ENCODE measurements at regions not wholly inside any gene's neighbourhood (a gene's known extent, or its start where the extent isn't known, plus 50 kb on each side); places are given as distances from the start of the nearest gene placed in this dataset.
A peak's percentile ranks its signal among the peaks of the same experiment; 100 is the strongest.
"Not testable (repeated sequence)": the region's sequence is repeated elsewhere in the genome, so short reads cannot be mapped to it uniquely, and the experiment has no call there.

DNA sequence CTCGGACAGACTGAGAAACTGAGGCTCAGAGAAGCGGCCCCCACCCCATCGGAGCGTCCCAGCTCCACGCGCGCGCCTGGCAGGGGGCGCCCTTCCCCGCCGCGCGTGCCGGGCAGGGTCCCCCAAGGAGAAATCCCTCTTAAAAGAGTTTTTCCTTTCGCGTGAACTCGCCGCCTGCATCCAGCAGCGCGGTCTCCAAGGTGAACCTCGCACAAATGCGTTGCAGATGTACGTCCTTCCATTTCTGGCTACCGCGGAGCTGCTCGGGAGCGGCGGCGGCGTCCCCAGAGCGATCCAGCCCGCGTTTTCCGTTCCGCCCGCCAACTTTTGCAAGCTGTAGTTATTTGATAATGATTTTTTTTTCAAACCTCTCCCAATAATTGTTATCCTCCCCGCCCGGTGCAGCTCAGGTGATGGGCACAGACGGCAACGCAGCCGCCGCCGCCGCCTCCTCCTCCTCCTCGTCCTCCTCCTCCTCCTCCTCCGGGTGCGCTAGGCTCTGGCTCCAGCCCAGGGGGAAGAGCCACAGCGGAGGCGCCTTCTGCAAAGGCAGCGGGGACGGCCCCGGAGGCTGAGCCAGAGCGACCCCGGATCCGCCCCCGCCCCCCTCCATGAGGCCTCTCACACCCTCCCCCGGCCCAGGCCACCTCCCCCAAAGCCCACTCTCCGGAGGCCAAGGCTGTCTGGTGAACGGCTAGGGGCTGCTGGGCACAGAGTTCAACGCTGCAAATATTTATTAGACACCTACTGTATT, 74.0 kb upstream of the CUX1 start:
- peak; percentile 45 for DNase-seq (ENCODE audit: low read depth)

DNA sequence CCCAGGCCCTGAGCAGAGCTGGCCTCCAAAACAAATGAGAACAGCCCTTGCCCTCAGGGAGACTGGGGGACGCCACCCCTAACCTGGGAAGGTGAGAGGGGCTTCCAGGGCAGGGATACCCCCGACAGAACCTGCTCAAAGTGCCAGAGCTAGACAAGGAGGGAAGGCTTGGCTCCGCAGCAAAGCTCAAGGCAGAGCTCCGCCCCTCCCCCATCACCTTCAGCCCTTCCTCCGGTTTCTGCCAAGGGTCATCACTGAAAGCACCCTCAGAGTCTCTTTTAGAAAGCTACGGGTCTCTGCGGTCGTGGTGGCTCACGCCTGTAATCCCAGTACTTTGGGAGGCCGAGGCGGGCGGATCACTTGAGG, 73.4 kb upstream of the CUX1 start:
- no peak for DNase-seq (ENCODE audit: low read depth)

DNA sequence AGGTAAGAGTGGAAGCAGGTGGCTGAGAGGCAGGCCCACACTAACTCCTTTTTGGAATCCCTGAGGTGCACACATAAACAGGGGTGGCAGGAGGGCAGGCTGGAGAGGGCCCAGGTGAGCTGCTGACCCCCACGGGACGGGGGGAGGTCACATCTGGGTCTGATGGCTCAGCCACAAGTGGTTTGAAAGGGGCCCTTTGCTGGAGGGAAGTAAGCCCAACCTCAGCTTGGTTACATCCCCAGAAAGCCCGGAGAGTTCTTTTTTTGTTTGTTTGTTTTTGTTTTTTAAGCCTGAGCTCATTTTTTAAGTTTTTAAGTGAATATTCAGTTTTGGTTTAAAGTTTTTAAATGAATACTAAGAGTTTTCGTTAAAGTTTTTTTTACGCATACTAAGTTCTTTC, 72.8 kb upstream of the CUX1 start:
- no peak for DNase-seq (ENCODE audit: low read depth)

DNA sequence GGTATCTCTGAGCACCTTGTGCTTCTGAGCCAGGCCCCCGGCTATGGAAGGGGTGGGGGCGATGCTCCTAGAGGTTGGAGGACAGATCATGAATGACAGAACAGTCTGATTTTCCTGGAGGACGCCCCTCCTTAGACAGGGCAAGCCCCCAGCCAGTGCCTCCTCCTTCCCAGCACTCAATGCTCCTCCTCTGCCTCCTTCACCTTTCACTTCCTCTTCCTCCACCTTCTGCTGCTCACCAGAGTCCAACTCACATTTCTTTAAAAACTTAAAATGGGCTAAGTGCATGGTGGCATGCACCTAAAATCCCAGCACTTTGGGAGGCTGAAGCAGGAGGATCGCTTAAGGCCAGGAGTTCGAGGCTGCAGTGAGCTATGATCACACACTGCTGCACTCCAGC, 71.1 kb upstream of the CUX1 start:
- no peak for DNase-seq (ENCODE audit: low read depth)

DNA sequence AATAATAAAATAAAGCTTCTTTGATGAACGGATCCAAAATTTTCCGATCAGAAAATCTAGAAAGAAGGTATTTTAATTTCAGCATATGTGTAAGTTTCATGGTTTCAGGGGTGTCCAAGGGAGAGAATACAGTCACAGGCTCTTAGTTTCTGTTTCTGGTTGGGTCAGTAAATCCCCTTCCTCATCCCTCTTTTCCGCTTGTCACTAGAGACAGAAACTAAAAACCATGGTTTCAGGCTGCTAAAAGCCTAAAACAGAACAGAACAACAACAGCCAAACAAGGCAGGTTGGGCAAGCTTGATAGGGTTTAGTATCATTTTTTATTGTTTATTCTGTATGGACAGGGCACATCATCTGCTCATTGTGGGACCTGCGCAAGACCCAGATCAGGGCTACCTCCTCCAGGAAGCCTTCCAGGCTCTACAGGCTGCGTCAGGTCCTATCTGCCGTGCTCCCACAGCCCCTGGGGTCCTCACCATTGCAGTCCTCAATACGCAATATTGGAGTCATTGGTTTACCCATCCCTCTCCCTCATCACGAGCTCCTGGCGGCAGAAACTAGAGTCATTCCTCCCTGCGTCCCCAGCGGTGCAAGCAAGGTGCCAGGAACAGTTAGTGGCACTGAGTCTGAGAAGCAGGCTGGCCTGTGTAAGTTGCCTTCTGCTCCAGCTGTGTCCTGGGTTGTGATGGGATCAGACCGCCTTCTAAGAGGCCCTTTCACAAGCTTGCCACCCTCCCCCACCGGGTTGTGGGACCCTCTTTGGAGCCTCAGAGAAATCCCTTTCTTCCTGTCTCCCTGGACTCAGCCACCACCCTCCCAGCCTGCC, 70.2 kb upstream of the CUX1 start:
- DNase-seq (ENCODE audit: low read depth): no peak

DNA sequence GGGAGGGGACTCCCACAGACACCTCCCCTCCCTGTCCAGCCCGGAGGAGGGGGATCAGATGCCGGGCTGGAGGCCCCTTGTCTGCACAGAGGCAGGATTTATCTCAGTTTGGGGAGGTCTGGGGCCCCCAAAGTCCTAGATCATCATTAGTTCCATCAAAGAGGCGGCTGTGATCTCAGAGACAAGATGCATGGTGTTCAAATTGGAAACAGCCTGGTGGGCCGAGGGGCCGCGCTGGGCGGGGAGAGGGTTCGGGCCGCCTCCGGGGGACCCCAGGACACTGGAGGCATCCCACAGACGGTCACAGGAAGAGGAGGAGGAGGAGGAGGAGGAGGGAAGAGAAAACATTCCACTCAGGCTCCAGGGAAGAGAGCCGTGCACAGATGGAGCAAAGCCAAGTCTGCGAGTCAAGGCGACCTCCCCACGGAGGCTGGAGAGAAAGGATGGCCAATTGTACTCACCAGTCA, 69.5 kb upstream of the CUX1 start:
- DNase-seq (ENCODE audit: low read depth): no peak

DNA sequence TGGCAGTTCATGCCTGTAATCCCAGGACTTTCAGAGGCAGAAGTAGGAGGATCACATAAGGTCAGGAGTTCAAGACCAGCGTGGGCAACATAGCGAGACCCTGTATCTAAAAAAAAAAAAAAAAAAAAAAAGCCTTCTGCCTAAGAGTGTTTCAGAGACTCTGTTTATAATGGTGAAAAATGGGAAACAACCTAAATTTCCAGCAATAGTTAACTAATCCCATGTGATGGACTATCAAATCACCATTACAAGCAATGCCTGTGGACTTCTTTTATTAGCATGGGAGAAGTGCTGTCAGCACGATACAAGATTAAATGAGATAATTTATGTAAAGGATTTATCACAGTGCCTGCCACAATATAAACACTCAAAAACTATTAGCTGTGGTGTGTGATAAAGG, 67.5 kb upstream of the CUX1 start:
- no peak for DNase-seq (ENCODE audit: low read depth)

DNA sequence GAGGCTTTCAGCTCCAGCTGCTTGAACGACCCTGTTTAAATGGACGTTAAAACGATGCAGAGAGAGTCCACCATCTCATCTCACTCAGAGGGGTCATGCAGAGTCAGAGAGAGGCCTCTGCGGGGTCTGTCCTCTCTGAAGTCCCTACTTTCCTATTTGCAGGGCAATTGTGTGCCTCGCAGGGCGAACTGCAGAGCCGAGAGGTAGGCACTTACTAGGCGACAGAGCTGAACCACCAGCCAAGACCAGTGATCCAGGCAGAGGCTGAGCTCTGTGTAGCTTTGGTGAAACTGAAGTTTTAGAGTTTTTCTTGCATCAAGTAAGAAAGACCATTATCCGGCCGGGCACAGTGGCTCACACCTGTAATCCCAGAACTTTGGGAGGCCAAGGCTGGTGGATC, 64.1 kb upstream of the CUX1 start:
- no peak for DNase-seq (ENCODE audit: low read depth)

DNA sequence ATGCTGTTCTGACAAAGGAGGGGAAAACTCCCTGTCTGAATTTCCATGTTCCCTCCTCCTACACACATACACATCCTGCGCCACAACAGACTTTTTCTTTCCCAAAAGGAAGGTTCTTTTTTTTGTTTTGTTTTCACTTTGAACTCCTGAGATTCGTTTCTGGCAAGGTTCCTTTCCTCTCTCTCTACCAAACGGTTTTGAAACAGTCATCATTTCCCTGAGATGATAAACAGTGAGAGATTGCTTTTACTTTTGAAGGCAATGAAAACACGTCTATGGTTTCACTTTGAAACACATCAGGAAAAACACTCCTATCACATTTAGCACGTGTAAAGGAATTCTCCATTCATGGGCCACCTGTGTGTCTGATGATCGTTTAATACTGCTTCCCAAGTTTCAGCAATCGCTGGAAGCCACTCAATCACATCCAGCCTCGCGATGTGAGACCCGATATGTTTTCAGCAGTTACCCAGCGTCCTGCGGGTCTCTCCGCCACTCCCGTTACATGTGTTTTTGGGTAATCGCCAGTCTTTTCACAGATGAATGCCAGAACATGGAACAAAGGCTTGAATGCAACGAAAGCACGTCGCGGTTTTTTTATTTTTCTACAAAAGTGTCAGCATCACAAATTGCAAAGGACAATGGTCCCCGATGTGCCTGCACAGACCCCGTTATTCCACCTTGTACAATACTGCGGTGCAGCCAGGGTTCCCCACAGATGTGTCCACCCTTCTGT, 62.8 kb upstream of the CUX1 start:
- no peak for DNase-seq (ENCODE audit: low read depth)

DNA sequence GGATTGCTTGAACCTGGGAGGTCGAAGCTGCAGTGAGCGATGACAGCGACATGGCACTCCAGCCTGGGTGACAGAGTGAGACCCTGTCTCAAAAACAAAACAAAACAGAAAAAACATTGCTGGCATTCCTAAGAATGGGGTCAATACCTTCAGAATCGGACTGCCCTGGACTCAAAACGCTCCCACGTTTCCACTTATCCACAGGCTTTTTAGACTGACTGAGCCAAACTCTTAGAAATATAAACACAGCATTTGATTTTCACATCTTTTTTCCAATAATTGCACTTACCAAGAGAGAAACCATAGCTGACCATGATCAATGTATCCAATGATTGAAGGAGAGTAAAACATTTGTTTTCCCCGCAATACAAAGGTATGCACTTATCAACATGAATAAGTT, 59.5 kb upstream of the CUX1 start:
- no peak for DNase-seq (ENCODE audit: low read depth)

DNA sequence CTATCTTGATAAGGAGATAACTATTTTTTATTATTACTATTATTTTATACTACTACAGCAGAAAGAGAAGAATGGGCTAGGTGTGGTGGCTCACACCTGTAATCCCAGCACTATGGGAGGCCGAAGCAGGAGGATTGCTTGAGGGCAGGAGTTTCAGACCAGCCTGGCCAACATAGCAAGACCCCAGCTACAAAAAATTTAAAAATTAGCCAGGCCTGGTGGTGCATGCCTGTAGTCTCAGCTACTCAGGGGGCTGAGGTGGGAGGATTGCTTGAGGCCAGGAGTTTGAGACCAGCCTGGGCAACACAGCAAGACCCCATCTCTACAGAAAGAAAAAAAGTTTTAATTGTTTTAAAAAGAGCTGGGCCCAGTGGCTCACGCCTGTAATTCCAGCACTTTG, 58.9 kb upstream of the CUX1 start:
- not testable (repeated sequence) for DNase-seq (ENCODE audit: low read depth)

DNA sequence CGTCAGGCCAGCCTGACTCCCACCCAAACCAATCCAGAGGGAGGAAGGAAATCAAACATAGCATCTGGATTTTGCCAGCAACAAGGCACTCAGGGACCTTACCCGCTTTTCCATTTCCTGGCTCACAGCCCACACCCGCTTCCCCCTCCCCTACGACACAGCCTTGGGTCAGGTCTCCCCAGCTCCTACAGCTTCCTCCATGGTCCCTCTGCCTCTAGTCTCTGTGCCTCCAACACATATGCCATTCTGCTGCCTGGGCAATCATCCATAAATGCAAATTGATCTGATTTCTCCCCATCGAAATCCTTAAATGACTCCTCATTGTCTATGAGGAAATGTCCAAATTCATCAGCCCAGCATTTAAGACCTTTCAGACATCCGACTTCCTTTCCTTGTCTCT, 53.2 kb upstream of the CUX1 start:
- DNase-seq (ENCODE audit: low read depth): no peak

DNA sequence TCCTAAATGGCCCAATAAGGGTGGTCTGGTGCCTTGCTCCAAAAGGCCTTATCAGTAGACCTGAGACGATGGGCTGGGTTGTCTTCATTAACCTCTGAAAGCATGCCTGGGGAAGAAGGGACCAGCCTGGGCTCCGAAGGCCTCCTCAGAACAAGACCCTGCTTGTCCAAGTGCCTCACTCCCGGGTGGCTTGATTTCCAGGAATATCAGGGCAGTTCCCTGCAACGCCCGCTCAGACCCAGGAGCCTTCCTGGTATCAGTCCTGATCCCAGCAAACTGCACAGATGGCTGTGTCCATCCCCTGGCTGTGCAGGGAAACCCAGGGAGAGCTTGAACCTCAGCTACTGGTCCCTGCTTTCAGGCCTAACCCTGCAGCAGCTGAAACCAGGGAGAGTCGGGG, 49.9 kb upstream of the CUX1 start:
- no peak for DNase-seq (ENCODE audit: low read depth)

All from T-helper 22 cell (primary cell).